Activated CD8-positive, alpha-beta T cell treated with anti-CD3 and anti-CD28 coated beads for 36 hours (primary cell): ENCODE measurements at regions not wholly inside any gene's neighbourhood (a gene's known extent, or its start where the extent isn't known, plus 50 kb on each side); places are given as distances from the start of the nearest gene placed in this dataset.
"Not testable (repeated sequence)": the region's sequence is repeated elsewhere in the genome, so short reads cannot be mapped to it uniquely, and the experiment has no call there.

ENCODE experiments used
- ATAC-seq: fragments of 200-7000 bp; cut with Tn5 transposase; one replicate; pipeline ENCODE4 v1.10.0; 2021; ENCODE audit warnings: mild to moderate bottlenecking, moderate library complexity
- CTCF ChIA-PET: fragments of 350-600 bp; sonication (Branson Sonifier 250); formaldehyde crosslinking; loops from one replicate; lab custom pipeline; 2021; ENCODE audit warnings: antibody characterized with exemption; lab: Charles Lee
- POLR2A ChIA-PET: fragments of 350-600 bp; sonication (Branson Sonifier 250); formaldehyde crosslinking; loops from one replicate; lab custom pipeline; 2021; ENCODE audit warnings: antibody characterized with exemption; lab: Charles Lee
- DNase-seq: peaks from one replicate; pipeline ENCODE4 v3.0.0-alpha.2; 2020
- H3K27ac Mint-ChIP-seq: one replicate; pipeline ENCODE4 v1.8.0; 2021; ENCODE audit warnings: mild to moderate bottlenecking, mixed read lengths
- H3K27me3 Mint-ChIP-seq: one replicate; pipeline ENCODE4 v1.8.0; 2021; ENCODE audit warnings: mixed read lengths
- H3K36me3 Mint-ChIP-seq: one replicate; pipeline ENCODE4 v1.8.0; 2021; ENCODE audit warnings: low read depth, mixed read lengths
- H3K4me1 Mint-ChIP-seq: one replicate; pipeline ENCODE4 v1.8.0; 2021; ENCODE audit warnings: low read depth, mixed read lengths
- H3K4me3 Mint-ChIP-seq: one replicate; pipeline ENCODE4 v1.8.0; 2021; ENCODE audit warnings: mild to moderate bottlenecking, moderate library complexity, mixed read lengths
- H3K9me3 Mint-ChIP-seq: one replicate; pipeline ENCODE4 v1.8.0; 2021; ENCODE audit warnings: mixed read lengths
- intact Hi-C: fragments of 100-400 bp; cut with micrococcal nuclease; formaldehyde crosslinking; loops from one replicate; pipeline ENCODE4 v1.10.0; 2022
- TF ChIP-seq, protein P1 (sequence below): fragments of 200-600 bp; IDR thresholded peaks from one replicate; pipeline ENCODE4 v1.8.0; 2022; ENCODE audit warnings: antibody characterized with exemption, mild to moderate bottlenecking

DNA sequence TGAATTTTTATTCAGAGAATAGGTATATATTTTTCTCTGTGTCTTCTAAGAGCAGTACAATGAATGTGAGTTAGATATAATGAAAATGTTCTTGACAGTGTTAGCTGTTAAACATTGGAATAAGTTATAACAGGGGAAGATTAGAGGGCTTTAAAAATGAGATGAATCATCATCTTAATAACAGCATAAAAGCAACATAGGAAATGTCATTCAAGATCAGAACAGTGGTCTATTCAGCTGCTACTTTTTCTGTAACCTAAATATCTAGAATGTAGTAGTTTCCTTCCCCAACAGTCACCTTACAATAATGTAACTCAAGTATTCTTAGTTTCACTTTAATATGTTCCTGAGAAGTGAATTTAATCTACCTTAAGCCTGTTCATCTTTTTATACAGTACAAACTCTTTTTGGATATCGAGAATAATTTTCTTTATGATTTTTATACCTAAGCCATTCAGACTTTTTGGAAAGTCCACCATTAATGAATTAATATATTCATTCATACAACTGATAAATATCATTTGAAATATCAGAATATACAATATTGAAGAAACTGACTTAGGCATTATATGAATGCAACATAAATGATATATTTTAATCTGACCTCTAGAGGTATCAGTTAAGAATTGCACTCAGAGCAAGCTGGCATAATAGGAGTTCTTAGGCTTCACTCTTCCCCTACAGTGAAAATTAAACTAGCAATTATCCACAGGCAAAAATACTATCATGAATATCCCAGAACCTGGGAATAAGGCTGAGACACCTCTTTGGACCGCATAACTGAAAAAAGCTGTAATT is 66.1 kb upstream of the EDIL3 start:
- ATAC-seq (no peak), DNase-seq (no peak)
- Mint-ChIP-seq H3K4me1 (no peaks in the 10 kb centered on the region), H3K36me3 (no peaks in the 10 kb centered on the region), H3K27ac (no peak overlapping the region), H3K27me3 (no peaks in the 10 kb centered on the region), H3K4me3 (no peak overlapping the region), H3K9me3 (peaks cover 7% of the 10 kb centered on the region)
- CTCF ChIA-PET = no interaction called here
- intact Hi-C loops = no loop called here
- TF ChIP-seq, protein P1, sequence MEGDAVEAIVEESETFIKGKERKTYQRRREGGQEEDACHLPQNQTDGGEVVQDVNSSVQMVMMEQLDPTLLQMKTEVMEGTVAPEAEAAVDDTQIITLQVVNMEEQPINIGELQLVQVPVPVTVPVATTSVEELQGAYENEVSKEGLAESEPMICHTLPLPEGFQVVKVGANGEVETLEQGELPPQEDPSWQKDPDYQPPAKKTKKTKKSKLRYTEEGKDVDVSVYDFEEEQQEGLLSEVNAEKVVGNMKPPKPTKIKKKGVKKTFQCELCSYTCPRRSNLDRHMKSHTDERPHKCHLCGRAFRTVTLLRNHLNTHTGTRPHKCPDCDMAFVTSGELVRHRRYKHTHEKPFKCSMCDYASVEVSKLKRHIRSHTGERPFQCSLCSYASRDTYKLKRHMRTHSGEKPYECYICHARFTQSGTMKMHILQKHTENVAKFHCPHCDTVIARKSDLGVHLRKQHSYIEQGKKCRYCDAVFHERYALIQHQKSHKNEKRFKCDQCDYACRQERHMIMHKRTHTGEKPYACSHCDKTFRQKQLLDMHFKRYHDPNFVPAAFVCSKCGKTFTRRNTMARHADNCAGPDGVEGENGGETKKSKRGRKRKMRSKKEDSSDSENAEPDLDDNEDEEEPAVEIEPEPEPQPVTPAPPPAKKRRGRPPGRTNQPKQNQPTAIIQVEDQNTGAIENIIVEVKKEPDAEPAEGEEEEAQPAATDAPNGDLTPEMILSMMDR = peak; percentile 31
- POLR2A ChIA-PET = no interaction called here

DNA sequence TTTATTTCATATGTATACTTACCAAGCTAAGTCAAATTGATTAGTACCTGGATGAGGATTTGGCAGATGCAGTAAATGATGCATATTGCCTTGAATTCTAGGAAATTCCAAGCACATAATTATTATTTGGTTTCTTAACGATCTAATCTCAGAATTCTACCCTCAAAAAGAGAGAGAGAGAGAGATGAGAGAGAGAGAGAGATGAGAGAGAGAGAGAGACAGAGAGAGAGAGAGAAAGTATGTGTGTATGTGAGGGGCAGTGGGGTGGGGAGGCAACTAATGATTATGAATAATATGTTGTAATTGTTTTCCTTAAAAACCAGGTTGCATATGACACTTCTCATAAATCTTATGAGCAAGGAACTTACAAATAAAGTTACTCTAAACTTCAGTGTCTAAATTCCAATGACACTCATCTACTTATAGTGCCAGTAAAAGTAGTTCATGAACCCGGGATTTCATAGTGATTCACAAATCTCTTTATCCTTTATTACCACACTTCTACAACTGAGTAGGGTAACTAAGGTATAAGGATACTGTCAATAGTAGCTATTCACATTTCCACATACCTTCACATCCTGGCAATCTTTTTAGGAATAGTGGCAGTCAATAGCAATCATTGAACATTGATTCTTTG is 60.5 kb upstream of the EDIL3 start:
- CTCF ChIA-PET = no interaction called here
- TF ChIP-seq, protein P1 = no peak
- DNase-seq (no peak), ATAC-seq (no peak)
- Mint-ChIP-seq H3K9me3 (peaks cover 2% of the 10 kb centered on the region), H3K27ac (no peak overlapping the region), H3K4me1 (no peaks in the 10 kb centered on the region), H3K4me3 (no peak overlapping the region), H3K36me3 (no peaks in the 10 kb centered on the region), H3K27me3 (no peaks in the 10 kb centered on the region)
- POLR2A ChIA-PET = no interaction called here
- intact Hi-C loops = no loop called here

DNA sequence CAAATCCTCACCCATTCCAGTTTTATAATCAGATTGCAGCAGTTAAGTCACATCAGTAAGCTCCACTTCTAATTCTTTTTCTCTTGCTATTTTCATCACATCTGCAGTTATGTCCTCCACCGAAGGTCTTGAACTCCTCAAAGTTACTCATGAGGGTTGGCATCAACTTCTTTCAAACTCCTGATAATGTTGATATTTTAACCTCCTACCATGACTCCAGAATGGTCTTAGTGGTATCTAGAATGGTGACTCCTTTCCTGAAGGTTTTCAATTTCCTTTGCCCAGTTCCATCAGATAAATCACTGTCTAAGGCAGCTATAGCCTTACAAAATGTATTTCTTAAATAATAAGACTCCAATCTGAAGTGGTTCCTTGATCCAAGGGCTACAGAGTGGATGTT is 53.8 kb upstream of the EDIL3 start:
- TF ChIP-seq, protein P1 = no peak
- ATAC-seq (no peak), DNase-seq (no peak)
- intact Hi-C loops = no loop called here
- no peaks in the 10 kb centered on the region for H3K4me1 Mint-ChIP-seq
- no peaks in the 10 kb centered on the region for H3K27me3 Mint-ChIP-seq
- no peak overlapping the region for H3K27ac Mint-ChIP-seq
- POLR2A ChIA-PET = no interaction called here
- peaks cover 3% of the 10 kb centered on the region for H3K9me3 Mint-ChIP-seq
- CTCF ChIA-PET = no interaction called here
- H3K4me3 Mint-ChIP-seq = no peak overlapping the region
- H3K36me3 Mint-ChIP-seq = no peaks in the 10 kb centered on the region

DNA sequence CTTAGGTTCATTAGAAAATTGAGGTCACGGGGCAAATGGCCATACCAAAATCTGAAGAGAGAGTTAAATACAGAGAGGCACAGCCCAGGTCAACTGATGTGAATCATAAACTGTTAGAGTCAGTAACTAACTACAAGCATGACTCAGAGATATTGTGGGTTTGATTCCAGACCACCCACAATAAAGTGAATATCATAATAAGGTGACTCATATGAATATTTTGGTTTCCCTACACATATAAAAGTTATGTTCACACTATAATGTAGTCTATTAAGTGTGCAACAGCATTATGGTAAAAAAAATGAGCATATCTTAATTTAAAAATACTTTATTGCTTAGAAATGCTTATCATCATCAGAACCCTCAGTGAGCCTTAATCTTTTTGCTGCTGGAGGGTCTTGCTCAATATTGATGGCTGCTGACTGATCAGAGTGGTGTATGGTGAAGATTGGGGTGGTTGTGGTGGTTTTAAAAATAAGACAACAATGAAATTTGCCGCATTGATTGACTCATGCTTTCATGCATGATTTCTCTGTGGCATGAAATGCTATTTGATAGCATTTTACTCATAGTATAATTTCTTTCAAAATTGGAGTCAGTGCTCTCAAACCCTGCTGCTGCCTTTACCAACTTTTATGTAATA is 53.1 kb upstream of the EDIL3 start:
- no peak overlapping the region for H3K27ac Mint-ChIP-seq
- no peak overlapping the region for H3K4me3 Mint-ChIP-seq
- ChIA-PET CTCF (no interaction called here), POLR2A (no interaction called here)
- peaks cover 3% of the 10 kb centered on the region for H3K9me3 Mint-ChIP-seq
- ATAC-seq = no peak
- DNase-seq = no peak
- H3K36me3 Mint-ChIP-seq = no peaks in the 10 kb centered on the region
- no peaks in the 10 kb centered on the region for H3K4me1 Mint-ChIP-seq
- TF ChIP-seq, protein P1 = no peak
- no peaks in the 10 kb centered on the region for H3K27me3 Mint-ChIP-seq
- intact Hi-C loops = no loop called here

DNA sequence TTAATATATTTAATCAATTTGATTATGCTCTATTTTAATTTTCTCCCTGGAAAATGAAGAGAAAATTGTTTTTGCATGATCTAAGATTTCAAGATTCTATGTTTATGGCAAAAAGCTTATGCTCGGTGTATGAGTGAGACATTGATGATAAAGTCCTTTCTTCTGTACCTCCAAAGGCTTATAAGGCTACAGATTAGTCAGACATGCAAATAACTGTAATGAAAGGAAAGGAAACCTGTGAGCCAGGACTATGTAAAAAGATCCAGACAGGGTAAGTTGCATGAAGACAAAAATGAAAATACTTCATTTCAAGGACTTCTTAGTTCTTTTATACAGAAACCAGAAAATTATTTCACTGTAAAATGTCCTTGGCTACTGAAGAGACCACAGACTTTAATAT is 52.2 kb upstream of the EDIL3 start:
- intact Hi-C loops = no loop called here
- peaks cover 3% of the 10 kb centered on the region for H3K9me3 Mint-ChIP-seq
- H3K36me3 Mint-ChIP-seq = no peaks in the 10 kb centered on the region
- no peaks in the 10 kb centered on the region for H3K27me3 Mint-ChIP-seq
- ChIA-PET POLR2A (no interaction called here), CTCF (no interaction called here)
- TF ChIP-seq, protein P1 = no peak
- H3K4me3 Mint-ChIP-seq = no peak overlapping the region
- ATAC-seq = no peak
- no peak for DNase-seq
- no peak overlapping the region for H3K27ac Mint-ChIP-seq
- H3K4me1 Mint-ChIP-seq = no peaks in the 10 kb centered on the region

DNA sequence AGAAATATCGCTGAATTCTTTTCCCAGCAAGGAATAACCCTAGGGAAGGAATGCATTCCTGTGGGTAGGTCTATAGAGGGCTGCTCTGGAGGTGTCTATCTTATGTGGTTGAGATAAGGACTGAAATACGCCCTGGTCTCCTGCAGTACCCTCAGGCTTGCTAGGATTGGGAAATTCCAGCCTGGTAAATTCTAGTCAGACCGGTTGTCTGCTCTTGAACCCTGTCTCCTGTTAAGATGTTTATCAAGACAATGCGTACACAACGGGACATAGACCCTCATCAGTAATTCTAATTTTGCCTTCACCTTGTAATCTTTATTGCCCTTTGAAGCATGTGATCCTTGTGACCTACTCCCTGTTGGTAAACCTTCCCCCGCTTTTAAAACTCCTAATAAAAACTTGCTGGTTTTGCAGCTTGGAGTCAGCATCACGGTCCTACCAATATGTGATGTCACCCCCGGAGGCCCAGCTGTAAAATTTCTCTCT is 51.2 kb upstream of the EDIL3 start:
- H3K27ac Mint-ChIP-seq, H3K4me1 Mint-ChIP-seq, DNase-seq, H3K36me3 Mint-ChIP-seq, H3K4me3 Mint-ChIP-seq, H3K27me3 Mint-ChIP-seq, intact Hi-C loops, POLR2A ChIA-PET, ATAC-seq, H3K9me3 Mint-ChIP-seq, CTCF ChIA-PET: not testable (repeated sequence)
